Breast epithelium (tissue), 3 donors: ENCODE measurements at regions not wholly inside any gene's neighbourhood (a gene's known extent, or its start where the extent isn't known, plus 50 kb on each side); places are given as distances from the start of the nearest gene placed in this dataset.

ENCODE experiments used
- POLR2A ChIP-seq: fragments of 450-650 bp; IDR thresholded peaks from one replicate; pipeline ENCODE4 v1.6.1; 2016; ENCODE audit warnings: antibody characterized with exemption, mild to moderate bottlenecking, moderate library complexity
- POLR2AphosphoS5 ChIP-seq, 3 donors: sonication (generic); formaldehyde crosslinking; IDR thresholded peaks; one replicate each; pipeline ENCODE4 v1.6.1; 2017; ENCODE audit warnings: antibody characterized with exemption in 3 of 3
- TF ChIP-seq, protein P1 (sequence below), 3 donors: fragments of 450-650 bp; IDR thresholded peaks; one replicate each; pipeline ENCODE4 v1.5.1; 2016 to 2017; ENCODE audit warnings: antibody characterized with exemption in 3 of 3, mild to moderate bottlenecking in 3 of 3, moderate library complexity in 3 of 3

DNA sequence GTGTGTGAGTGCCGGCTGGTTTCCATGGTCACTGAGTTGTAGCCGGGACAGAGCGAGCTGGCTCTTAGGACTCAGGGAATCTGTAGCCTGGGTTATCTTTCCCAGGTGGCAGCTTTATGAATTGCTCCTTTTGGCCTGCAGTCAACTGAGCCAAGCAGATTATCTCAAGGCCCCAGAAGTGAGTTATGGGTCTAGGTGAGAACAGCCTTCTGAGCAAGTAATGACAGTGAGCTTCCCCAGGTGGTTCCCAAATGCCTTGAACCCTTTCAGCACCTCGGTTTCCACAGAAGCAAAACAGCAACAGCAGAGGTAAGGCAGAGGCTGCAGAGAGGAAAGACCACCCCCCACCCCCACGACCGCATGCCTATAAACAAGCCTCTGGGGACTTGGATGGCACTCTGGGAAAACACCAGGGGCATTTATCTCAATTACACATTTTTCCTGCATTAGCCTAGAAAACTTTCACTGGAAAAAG lies 56.7 kb upstream of the DGKG start:
- TF ChIP-seq POLR2A (no peak), POLR2AphosphoS5 (IDR thresholded peaks at IDR 0.05) (no peak)
- TF ChIP-seq, protein P1, sequence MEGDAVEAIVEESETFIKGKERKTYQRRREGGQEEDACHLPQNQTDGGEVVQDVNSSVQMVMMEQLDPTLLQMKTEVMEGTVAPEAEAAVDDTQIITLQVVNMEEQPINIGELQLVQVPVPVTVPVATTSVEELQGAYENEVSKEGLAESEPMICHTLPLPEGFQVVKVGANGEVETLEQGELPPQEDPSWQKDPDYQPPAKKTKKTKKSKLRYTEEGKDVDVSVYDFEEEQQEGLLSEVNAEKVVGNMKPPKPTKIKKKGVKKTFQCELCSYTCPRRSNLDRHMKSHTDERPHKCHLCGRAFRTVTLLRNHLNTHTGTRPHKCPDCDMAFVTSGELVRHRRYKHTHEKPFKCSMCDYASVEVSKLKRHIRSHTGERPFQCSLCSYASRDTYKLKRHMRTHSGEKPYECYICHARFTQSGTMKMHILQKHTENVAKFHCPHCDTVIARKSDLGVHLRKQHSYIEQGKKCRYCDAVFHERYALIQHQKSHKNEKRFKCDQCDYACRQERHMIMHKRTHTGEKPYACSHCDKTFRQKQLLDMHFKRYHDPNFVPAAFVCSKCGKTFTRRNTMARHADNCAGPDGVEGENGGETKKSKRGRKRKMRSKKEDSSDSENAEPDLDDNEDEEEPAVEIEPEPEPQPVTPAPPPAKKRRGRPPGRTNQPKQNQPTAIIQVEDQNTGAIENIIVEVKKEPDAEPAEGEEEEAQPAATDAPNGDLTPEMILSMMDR (IDR thresholded peaks at IDR 0.05) = no peak
